ENCODE measurements at regions not wholly inside any gene's neighbourhood (a gene's known extent, or its start where the extent isn't known, plus 50 kb on each side); places are given as distances from the start of the nearest gene placed in this dataset.

- Histone ChIP-seq H4K20me1 (ENCODE audit: low read length) (no peaks in the 10 kb centered on the region), H3K4me3 (ENCODE audit: low read length) (no peak overlapping the region), H3K27me3 (ENCODE audit: low read length) (no peaks in the 10 kb centered on the region), H2AFZ (ENCODE audit: low read length) (no peak overlapping the region), H3K9me2 (replicated peaks; ENCODE audit: low read length) (no peaks in the 10 kb centered on the region), H3K27ac (ENCODE audit: low read length) (peak overlapping the region; percentile 44), H3K79me2 (ENCODE audit: low read length) (no peaks in the 10 kb centered on the region), H3K4me1 (ENCODE audit: insufficient read depth, low read length) (peaks cover 33% of the 10 kb centered on the region), H3K36me3 (ENCODE audit: low read depth, low read length) (no peaks in the 10 kb centered on the region), H3F3A (ENCODE audit: low read length, unreplicated experiment) (no peaks in the 10 kb centered on the region), H3K4me2 (ENCODE audit: low read length) (peak overlapping the region; percentile 64), H3K9me3 (ENCODE audit: low read length) (no peaks in the 10 kb centered on the region), H3K9ac (ENCODE audit: low read length) (no peak overlapping the region)
- BruUV-seq (replicated peaks) = no TSS peak
- DNase-seq (peak; percentile 23), ATAC-seq (peak; percentile 77)
- CTCF ChIA-PET = interaction anchor here (0.6 to 0.9 kb wide), 2 partner anchors 169 to 725 kb away, joined by 3 to 4 read pairs; no protein-coding TSS in a partner anchor
- TF ChIP-seq EZH2phosphoT487 (IDR thresholded peaks at IDR 0.05; ENCODE audit: borderline replicate concordance, low read length) = no peak
- intact Hi-C loops (cut with micrococcal nuclease) = loop anchor here (5.0 to 10.0 kb wide), 2 partner anchors 726 to 1394 kb away; partner anchors contain the start of gene ZNF608
- POLR2A ChIA-PET (ENCODE audit: unreplicated experiment) = no interaction called here
These were observed 284.8 kb upstream of the GRAMD2B start for GRCh38 chr5:126138281-126138931.

- POLR2A ChIA-PET (ENCODE audit: unreplicated experiment) = no interaction called here
- no peaks in the 10 kb centered on the region for H3F3A ChIP-seq (ENCODE audit: low read length, unreplicated experiment)
- peak; percentile 29 for DNase-seq
- no peaks in the 10 kb centered on the region for H3K9me2 ChIP-seq (replicated peaks; ENCODE audit: low read length)
- peaks cover 33% of the 10 kb centered on the region for H3K4me1 ChIP-seq (ENCODE audit: insufficient read depth, low read length)
- ATAC-seq = no peak
- CTCF ChIA-PET = no interaction called here
- BruUV-seq (replicated peaks) = no TSS peak
- no peak overlapping the region for H3K4me3 ChIP-seq (ENCODE audit: low read length)
- H4K20me1 ChIP-seq (ENCODE audit: low read length) = no peaks in the 10 kb centered on the region
- H3K4me2 ChIP-seq (ENCODE audit: low read length) = peak overlapping the region; percentile 64
- no peaks in the 10 kb centered on the region for H3K79me2 ChIP-seq (ENCODE audit: low read length)
- H3K9ac ChIP-seq (ENCODE audit: low read length) = no peak overlapping the region
- no peaks in the 10 kb centered on the region for H3K9me3 ChIP-seq (ENCODE audit: low read length)
- TF ChIP-seq CTCF (conservative IDR thresholded peaks at IDR 0.05; ENCODE audit: low read depth, low read length) (no peak), EZH2 (IDR thresholded peaks at IDR 0.05; ENCODE audit: low read length, unreplicated experiment) (no peak), EZH2phosphoT487 (IDR thresholded peaks at IDR 0.05; ENCODE audit: borderline replicate concordance, low read length) (no peak)
- H3K27me3 ChIP-seq (ENCODE audit: low read length) = no peaks in the 10 kb centered on the region
- H3K27ac ChIP-seq (ENCODE audit: low read length) = peak overlapping the region; percentile 43
- H2AFZ ChIP-seq (ENCODE audit: low read length) = no peak overlapping the region
- intact Hi-C loops (cut with micrococcal nuclease) = loop anchor here (5.0 to 10.0 kb wide), 2 partner anchors 727 to 1394 kb away; partner anchors contain the start of gene ZNF608
- H3K36me3 ChIP-seq (ENCODE audit: low read depth, low read length) = no peaks in the 10 kb centered on the region
These were observed 284.1 kb upstream of the GRAMD2B start for GRCh38 chr5:126139086-126139485.

GRCh38 chr5:126139773-126140172 is 283.4 kb upstream of the GRAMD2B start:
- Histone ChIP-seq H4K20me1 (ENCODE audit: low read length) (no peaks in the 10 kb centered on the region), H3K27me3 (ENCODE audit: low read length) (no peaks in the 10 kb centered on the region), H3K27ac (ENCODE audit: low read length) (peak overlapping the region; percentile 33), H3K4me3 (ENCODE audit: low read length) (peak overlapping the region; percentile 36; the same call in 1 of the 2 replicates), H3F3A (ENCODE audit: low read length, unreplicated experiment) (no peaks in the 10 kb centered on the region), H2AFZ (ENCODE audit: low read length) (no peak overlapping the region), H3K9me2 (replicated peaks; ENCODE audit: low read length) (no peaks in the 10 kb centered on the region), H3K9ac (ENCODE audit: low read length) (no peak overlapping the region), H3K4me1 (ENCODE audit: insufficient read depth, low read length) (peaks cover 33% of the 10 kb centered on the region), H3K36me3 (ENCODE audit: low read depth, low read length) (no peaks in the 10 kb centered on the region), H3K4me2 (ENCODE audit: low read length) (peak overlapping the region; percentile 64), H3K9me3 (ENCODE audit: low read length) (no peaks in the 10 kb centered on the region), H3K79me2 (ENCODE audit: low read length) (no peaks in the 10 kb centered on the region)
- intact Hi-C loops (cut with micrococcal nuclease) = loop anchor here (5.0 to 10.0 kb wide), 2 partner anchors 727 to 1395 kb away; partner anchors contain the start of gene ZNF608
- ChIA-PET POLR2A (ENCODE audit: unreplicated experiment) (no interaction called here), CTCF (no interaction called here)
- DNase-seq (peak; percentile 70), ATAC-seq (peak; percentile 55)
- BruUV-seq (replicated peaks) = no TSS peak
- TF ChIP-seq CTCF (conservative IDR thresholded peaks at IDR 0.05; ENCODE audit: low read depth, low read length) = no peak
- TF ChIP-seq EZH2phosphoT487 (IDR thresholded peaks at IDR 0.05; ENCODE audit: borderline replicate concordance, low read length) = no peak
- TF ChIP-seq EZH2 (IDR thresholded peaks at IDR 0.05; ENCODE audit: low read length, unreplicated experiment) = no peak
